ENCODE measurements at regions not wholly inside any gene's neighbourhood (a gene's known extent, or its start where the extent isn't known, plus 50 kb on each side); places are given as distances from the start of the nearest gene placed in this dataset.

DNA sequence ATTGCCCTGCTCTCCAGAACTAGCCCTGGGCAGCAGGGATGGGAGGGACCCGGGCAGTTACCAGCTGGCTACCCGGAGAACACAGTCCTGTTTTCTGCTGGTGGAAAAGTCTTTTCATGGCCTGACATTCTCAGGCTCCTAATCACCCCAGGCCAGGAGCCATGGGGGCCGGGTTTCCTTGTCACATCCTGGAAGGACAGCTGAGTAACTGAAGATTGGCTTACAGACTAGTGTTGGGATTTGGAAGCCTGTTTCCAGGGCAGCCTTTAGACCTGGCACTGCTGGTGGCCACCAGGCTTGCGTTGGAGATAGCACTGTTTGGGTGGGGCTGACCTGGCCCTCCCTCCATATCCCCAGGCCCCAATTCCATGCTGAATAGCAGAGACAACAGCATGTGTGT, 349.0 kb downstream of the CTTN start:
- Histone ChIP-seq H3K4me1 (peaks cover 11% of the 10 kb centered on the region; the same call in 1 of the 2 replicates), H3K36me3 (ENCODE audit: control insufficient read depth, insufficient read depth, low read length) (no peaks in the 10 kb centered on the region), H3K4me3 (ENCODE audit: low read depth, low read length) (no peak overlapping the region), H3K27me3 (replicated peaks; ENCODE audit: control insufficient read depth, insufficient read depth, low read length) (no peaks in the 10 kb centered on the region), H3K9me3 (peaks cover 34% of the 10 kb centered on the region)
- BruUV-seq (replicated peaks), result no TSS peak
- peaks cover 56% of the 10 kb centered on the region for H3K36me3 Mint-ChIP-seq (ENCODE audit: insufficient read depth, unreplicated experiment)
- H3K9me3 Mint-ChIP-seq (ENCODE audit: unreplicated experiment), result peaks cover 36% of the 10 kb centered on the region
- peaks cover 10% of the 10 kb centered on the region for H3K4me1 Mint-ChIP-seq (ENCODE audit: low read depth, unreplicated experiment)
- DNase-seq, result no peak
- CTCF ChIA-PET, result interaction anchor here (0.5 kb wide), 1 partner anchor 296 kb away, joined by 15 read pairs; no protein-coding TSS in a partner anchor
- no peak overlapping the region for H3K27ac Mint-ChIP-seq (ENCODE audit: unreplicated experiment)
- TF ChIP-seq CTCF (IDR thresholded peaks at IDR 0.05; ENCODE audit: insufficient read depth in 1 of 2, low read depth in 1 of 2, low read length in 1 of 2, severe bottlenecking in 1 of 2, unreplicated experiment in 1 of 2), result no peak
- H3K4me3 Mint-ChIP-seq (ENCODE audit: unreplicated experiment), result no peak overlapping the region
- no peaks in the 10 kb centered on the region for H3K27me3 Mint-ChIP-seq (ENCODE audit: insufficient read depth, unreplicated experiment)
- POLR2A ChIA-PET, result no interaction called here
- intact Hi-C loops (cut with micrococcal nuclease; ENCODE audit: unreplicated experiment), result no loop called here

DNA sequence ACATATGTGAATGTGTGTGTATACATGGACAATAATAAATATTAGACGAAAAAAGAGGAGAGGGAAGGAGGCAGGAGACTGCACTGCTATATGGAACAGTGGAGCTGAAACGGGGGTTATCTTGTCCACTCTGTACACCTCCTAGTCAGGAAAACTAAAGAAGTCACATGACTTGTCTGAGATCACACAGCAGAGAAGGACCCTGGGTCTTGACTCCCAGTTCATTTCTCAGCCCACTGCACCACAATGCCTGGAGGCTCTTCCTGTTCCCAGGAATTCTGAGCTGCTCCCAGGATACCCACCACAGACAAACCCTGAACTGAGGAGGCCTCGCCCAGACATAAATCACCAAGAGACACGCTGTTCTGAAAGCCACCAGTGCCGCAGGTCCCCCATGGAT, 349.6 kb downstream of the CTTN start:
- peaks cover 4% of the 10 kb centered on the region; the same call in 1 of the 2 replicates for H3K4me1 ChIP-seq
- H3K36me3 Mint-ChIP-seq (ENCODE audit: insufficient read depth, unreplicated experiment), result peaks cover 54% of the 10 kb centered on the region
- ChIA-PET CTCF (no interaction called here), POLR2A (no interaction called here)
- H3K4me1 Mint-ChIP-seq (ENCODE audit: low read depth, unreplicated experiment), result peaks cover 5% of the 10 kb centered on the region
- peaks cover 41% of the 10 kb centered on the region for H3K9me3 Mint-ChIP-seq (ENCODE audit: unreplicated experiment)
- TF ChIP-seq CTCF (IDR thresholded peaks at IDR 0.05; ENCODE audit: insufficient read depth in 1 of 2, low read depth in 1 of 2, low read length in 1 of 2, severe bottlenecking in 1 of 2, unreplicated experiment in 1 of 2), result no peak
- intact Hi-C loops (cut with micrococcal nuclease; ENCODE audit: unreplicated experiment), result no loop called here
- no peaks in the 10 kb centered on the region for H3K36me3 ChIP-seq (ENCODE audit: control insufficient read depth, insufficient read depth, low read length)
- peaks cover 34% of the 10 kb centered on the region for H3K9me3 ChIP-seq
- no peak overlapping the region for H3K4me3 ChIP-seq (ENCODE audit: low read depth, low read length)
- no TSS peak for BruUV-seq (replicated peaks)
- H3K27me3 ChIP-seq (replicated peaks; ENCODE audit: control insufficient read depth, insufficient read depth, low read length), result no peaks in the 10 kb centered on the region
- H3K27ac Mint-ChIP-seq (ENCODE audit: unreplicated experiment), result no peak overlapping the region
- DNase-seq, result no peak
- no peak overlapping the region for H3K4me3 Mint-ChIP-seq (ENCODE audit: unreplicated experiment)
- H3K27me3 Mint-ChIP-seq (ENCODE audit: insufficient read depth, unreplicated experiment), result no peaks in the 10 kb centered on the region

DNA sequence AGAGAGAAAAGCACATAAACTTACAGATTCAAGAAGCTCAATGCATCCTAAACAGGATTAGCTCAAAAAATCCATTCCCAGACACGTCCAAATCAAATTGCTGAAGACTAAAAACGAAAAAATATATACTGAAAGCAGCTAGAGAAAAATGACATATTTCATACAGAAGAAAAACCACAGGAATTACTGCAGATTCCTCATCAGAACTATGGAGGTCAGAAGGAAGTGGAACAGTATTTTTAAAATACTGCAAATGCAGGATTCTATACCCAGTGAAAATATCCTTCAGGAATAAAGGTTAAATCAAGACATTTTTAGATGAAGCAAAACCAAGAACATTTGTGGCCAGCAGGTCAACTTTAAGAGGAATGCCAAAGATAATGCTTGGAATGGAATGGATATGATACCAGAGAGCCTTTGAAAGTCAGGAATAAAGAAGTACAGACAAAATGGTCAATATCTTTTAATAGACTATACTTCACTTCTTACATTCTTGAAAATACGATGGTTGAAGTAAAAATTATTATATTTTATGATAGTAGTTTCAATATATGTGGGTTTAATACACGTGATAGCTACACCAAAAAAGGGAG, 352.9 kb downstream of the CTTN start:
- H3K36me3 Mint-ChIP-seq (ENCODE audit: insufficient read depth, unreplicated experiment), result peaks cover 69% of the 10 kb centered on the region
- intact Hi-C loops (cut with micrococcal nuclease; ENCODE audit: unreplicated experiment), result no loop called here
- H3K9me3 Mint-ChIP-seq (ENCODE audit: unreplicated experiment), result peaks cover 61% of the 10 kb centered on the region
- no peaks in the 10 kb centered on the region for H3K36me3 ChIP-seq (ENCODE audit: control insufficient read depth, insufficient read depth, low read length)
- no peaks in the 10 kb centered on the region for H3K4me1 Mint-ChIP-seq (ENCODE audit: low read depth, unreplicated experiment)
- TF ChIP-seq CTCF (IDR thresholded peaks at IDR 0.05; ENCODE audit: insufficient read depth in 1 of 2, low read depth in 1 of 2, low read length in 1 of 2, severe bottlenecking in 1 of 2, unreplicated experiment in 1 of 2), result no peak
- no peaks in the 10 kb centered on the region for H3K27me3 ChIP-seq (replicated peaks; ENCODE audit: control insufficient read depth, insufficient read depth, low read length)
- H3K27me3 Mint-ChIP-seq (ENCODE audit: insufficient read depth, unreplicated experiment), result no peaks in the 10 kb centered on the region
- DNase-seq, result no peak
- H3K4me1 ChIP-seq, result no peaks in the 10 kb centered on the region
- no peak overlapping the region for H3K4me3 Mint-ChIP-seq (ENCODE audit: unreplicated experiment)
- ChIA-PET POLR2A (no interaction called here), CTCF (no interaction called here)
- no TSS peak for BruUV-seq (replicated peaks)
- H3K4me3 ChIP-seq (ENCODE audit: low read depth, low read length), result no peak overlapping the region
- H3K27ac Mint-ChIP-seq (ENCODE audit: unreplicated experiment), result no peak overlapping the region
- peaks cover 34% of the 10 kb centered on the region for H3K9me3 ChIP-seq

Measured in Caco-2 (cell line).